Stimulated activated CD4-positive, alpha-beta T cell treated with anti-CD3 and anti-CD28 coated beads, Interleukin-2, amount 100 ng/mL, for 24 hours (primary cell): ENCODE measurements at regions not wholly inside any gene's neighbourhood (a gene's known extent, or its start where the extent isn't known, plus 50 kb on each side); places are given as distances from the start of the nearest gene placed in this dataset.
"Not testable (repeated sequence)": the region's sequence is repeated elsewhere in the genome, so short reads cannot be mapped to it uniquely, and the experiment has no call there.

ENCODE experiments used
- DNase-seq, 2 donors: peaks; one replicate each; pipeline ENCODE4 v3.0.0-alpha.2; 2020

DNA sequence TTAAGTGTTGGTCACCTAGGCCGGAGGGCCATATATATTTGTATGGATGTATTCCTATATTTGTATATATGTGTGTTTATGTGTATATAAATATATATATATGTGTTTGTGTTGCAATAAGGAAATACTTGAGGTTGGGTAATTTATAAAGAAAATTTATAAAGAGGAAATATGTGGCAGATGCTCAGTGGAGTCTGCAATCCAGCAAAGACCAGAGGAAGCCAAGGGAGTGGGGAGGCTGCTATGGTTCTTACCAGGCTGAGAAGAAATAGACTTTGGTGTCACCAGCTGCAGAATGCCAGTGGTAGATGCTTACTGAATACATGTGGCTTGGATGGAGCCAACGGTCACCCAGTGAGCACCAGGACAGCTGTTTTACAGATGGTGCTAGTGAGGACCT lies 97.4 kb upstream of the ELOVL5 start:
- DNase-seq = no peak

DNA sequence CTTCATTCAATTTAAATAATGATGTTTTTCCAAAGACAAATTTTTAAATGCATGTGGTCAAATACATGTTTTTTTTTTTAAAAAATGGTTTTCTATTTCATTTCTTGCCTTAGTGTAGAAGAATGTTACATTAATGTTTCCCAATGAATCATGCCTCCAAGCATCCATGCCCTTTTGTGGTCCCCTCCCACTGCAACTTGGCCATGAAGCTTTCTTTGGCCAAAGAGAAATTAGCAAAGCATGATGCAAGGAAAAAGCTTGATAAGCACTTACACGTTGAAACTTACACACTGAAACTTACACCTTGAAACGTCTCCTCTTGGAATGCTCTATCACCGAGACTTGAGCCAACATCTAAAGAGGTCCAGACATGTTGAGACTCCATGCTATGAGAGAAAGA lies 93.0 kb upstream of the ELOVL5 start:
- DNase-seq = no peak

DNA sequence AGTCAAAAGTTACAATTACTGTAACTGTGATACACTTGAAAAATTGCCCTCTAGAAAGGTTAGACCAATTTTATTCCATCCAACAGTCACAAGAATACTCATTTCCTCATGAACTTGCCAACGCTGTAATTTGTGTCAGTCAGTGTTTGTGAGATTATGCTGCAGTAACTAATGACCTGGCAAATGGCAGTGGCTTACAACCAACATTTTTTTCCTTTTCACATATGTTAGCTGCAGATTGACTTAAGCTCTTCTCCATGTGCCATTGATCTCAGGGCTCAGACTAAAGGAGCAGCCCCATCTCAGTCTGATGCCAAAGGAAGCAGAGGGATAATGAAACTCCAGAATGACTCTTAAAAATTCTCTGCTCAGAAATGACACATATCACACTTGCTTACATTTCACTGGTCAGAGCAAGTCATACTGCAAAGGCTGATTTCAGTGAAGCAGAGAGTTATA lies 92.3 kb upstream of the ELOVL5 start:
- no peak for DNase-seq

DNA sequence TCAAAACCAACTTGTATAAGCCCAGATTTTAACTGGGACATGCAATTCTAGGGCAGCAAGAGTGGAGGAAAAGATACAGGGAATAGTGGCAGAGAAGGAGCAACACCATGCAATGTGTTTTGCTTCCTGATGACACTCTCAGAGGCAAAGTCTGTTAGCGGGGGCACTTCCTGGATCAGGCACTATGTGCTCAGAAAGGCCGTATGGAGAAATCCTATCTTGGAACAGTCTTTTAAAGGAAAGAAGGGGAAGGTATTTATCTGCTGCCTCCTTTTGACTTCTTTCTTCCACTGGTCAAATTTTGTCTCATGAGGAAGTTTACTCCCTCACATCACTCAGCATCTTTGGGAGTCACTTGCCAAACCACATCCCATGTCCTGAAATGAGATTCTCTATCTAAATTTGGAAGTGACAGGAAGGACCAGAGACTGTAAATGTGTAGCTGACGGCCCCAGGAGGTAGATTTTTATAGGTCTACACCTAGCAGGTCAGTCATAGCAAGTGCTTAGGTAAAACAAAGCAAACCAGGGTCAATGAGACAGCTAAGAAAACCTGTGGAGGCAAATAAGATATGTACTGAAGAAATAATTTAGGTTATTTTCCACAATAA lies 91.7 kb upstream of the ELOVL5 start:
- DNase-seq = no peak

DNA sequence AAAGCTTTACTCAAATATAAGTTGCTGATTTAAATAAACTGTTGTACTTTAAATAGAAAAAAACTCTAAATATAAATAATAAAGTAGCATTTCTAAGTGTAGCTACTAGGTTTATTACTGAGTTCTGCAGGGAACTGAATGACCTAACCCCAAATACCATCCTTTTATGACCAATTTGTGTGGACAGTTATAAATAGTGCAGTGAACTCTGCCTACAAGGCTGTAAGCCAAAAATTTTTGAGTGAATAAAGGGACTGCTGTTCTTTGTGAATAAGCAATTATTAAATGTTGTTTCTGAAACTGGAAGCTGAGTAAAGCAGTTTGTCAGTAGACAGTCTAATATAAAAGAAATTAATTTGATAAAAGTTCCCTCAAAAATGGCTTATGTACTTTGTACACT lies 90.8 kb upstream of the ELOVL5 start:
- no peak for DNase-seq

DNA sequence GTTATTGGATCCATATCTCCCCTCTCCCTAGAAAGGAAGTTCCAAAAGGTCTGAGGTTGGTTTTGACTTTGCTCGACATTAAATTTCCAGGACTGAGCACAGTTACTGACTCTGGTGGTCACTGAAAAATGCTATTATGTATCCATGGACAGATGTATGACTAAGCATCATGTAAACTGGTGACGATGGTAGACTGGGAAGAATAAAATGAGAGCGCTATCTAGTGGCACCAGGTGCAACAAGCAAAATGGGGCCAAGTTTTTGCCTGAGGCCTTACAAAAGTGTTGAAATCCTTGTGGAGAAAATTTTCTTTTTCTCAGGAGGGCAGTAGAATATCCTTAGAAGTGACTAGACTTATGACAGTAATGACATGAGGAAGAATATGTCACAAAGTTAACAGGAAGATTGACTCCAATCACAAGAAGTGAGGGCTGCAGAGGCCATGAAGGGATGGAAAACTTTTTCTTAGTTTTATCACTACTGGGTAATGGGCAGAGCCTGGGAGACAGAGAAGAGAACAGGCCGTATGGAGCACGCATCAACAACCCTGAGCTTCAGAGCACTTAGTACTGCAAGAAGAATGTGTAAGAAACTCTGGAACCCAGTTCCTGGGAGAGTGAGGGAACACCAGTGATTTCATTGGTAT lies 88.9 kb upstream of the ELOVL5 start:
- DNase-seq = peak; percentile 11 to 21

DNA sequence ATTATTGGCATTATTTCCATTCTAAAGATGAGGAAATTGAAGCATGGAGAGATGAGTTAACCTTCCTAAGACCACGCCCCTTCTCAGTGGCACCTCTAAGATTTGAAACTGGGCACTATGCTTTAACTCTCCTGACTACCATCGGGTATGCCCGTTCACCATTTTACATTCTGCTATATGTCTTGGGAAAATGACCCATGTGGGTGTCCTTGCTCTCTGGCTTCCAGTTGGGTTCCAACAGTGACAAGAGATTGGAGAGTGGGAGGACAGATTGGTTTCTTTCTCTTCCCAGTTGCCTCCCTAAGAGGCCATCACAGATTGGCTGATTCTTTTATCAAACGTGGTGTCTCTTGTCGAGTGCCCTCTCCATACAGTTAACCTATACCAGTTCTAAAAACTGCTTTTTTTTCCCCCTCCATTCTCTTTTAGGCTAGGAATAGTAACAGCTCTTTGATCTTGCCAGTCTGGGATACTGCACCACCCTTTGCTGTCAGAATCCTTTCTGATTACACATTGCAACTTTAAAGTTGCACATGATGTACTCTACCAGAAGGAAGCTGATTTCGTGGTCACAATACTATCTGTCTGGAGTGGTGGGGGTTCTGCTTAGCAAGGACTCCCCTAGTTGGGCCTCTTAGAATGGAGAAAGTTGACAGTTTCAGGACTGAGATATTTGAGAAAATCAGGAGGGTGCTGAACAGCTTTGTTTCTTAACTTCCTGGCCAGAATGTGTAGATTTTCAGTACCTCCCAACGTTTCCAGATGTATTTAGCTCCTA lies 88.0 kb upstream of the ELOVL5 start:
- DNase-seq = no peak

DNA sequence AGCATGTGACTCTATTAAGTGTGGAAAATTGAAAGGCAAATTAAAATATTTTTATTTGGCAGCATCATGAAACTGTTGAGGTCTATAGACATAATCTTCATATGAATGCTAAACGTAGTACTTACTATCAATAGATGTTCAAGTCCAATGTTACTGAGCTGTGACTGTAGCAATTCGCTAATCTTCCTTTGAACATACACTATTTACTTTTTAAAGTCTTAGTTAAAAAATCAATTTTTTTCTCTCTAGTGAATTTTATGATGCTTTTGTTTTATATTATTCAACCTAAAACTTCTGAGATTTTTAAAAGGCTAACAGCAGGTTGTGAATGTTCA lies 85.2 kb upstream of the ELOVL5 start:
- DNase-seq = no peak

DNA sequence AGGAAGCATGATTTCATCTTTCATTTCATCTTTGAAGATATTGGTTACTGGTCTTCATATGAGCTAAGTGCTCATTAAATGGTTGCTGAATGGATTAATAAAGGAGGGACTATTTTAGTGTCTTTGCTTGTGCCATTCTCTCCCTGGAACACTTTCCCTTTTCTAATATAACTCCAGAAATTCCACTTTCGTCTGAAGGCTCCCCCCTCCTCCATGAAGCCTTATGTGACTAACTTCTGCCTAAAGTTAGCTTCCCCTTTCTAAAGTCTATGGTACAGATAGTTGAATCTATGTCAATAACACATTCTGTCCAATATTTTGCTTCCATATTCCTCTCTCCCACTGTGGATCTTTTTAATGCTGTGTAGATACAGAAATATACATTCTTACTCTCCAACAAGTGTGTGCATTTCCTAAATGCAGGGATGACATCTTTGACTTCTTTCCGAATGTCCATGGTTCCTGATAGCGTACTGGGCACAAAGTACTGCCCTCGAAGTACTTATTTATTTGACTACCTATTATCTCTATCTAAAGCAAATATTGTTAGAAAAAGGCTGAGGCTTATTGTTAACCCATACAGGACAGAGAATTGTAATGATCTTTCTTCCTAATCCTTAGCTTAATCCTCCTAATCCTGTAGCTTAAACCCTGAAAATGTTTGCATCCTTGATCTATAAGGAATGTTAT lies 84.7 kb upstream of the ELOVL5 start:
- DNase-seq = no peak

DNA sequence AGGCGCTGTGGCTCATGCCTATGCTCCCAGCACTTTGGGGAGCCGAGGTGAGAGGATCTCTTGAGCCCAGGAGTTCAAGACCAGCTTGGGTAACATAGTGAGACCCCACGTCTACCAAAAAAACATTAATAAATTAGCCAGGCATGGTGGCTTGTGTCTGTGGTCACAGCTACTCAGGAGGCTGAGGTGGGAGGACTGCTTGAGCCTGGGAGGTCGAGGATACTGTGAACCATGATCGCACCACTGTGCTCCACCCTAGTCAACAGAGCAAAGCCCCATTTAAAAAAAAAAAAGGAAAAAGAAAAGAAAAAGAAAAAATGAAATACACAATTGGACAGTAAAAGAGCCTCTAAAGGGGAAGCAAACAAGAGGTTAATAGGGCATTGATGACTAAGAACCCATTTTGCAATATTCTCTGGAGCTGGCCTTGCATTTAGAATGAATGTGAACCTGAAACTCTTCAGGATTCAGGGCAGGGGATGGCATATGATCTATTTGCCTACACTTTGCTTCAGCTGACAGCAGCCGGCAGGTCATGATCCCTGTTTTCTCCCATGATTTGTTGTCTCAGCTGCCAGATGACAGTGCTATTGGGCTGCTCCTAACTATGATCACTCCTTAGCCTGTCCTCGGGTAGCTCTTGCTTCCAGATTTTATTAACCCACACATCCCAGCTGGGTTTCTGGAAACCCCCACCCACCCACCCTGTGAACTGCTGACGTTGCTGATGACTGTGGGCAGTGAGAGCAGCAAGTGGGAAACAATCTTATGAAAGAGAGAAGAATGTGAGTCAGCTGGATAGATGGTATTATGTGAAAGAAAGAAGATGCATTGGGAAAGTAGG lies 83.8 kb upstream of the ELOVL5 start:
- no peak for DNase-seq

DNA sequence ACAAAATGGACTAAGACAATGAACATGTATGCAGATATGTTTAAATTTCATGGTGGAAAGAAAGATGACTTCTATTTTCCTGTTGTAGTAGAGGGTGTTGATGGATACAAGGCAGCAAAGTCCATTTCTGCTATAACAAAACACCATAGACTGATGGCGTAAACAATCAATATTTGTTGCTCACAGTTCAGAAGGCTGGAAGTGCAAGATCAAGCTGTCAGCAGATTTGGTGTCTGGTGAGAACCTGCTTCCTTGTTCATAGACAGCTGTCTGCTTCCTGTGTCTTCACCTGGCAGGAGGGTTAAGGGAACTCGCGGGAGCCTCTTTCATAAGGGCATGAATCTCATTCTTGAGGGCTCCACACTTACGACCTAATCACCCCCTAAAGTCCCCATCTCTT lies 83.0 kb upstream of the ELOVL5 start:
- no peak for DNase-seq

DNA sequence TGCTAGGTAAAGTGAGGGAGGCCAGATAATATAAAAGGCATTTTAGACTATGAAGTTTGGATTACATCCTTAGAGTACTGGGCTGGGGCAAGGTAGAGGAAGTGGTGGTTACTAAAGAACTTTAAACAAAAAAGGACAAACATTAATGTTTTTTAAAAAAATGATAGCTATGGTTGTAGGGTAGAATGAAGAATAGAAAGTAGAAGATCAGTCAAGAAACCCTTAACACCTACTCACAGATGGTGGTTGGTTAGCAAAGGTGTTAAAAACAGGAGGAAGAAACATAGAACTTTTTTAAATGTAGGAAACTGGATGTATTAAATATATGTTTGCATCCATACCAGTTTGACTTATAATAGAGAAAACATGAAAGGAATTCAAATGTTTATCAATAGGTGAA lies 80.7 kb upstream of the ELOVL5 start:
- no peak for DNase-seq

DNA sequence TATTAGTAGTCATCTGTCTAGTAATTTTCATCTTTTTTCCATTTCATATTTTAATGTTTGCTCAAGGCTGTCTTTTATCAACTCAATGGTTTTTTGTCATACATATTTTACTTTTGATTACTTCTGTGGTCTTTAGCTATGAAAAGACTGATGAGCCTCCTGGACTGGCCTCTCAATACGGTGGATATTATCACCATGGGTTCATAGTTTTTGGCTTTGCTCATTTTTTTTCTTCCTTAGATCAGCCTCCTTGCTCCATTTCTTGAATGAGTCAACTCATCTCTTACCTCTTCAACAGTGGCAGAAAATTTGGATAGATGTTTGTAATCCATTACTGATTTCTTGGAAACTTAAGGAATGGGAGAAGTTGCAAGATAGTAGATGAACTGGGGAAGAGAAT lies 80.1 kb upstream of the ELOVL5 start:
- no peak for DNase-seq

DNA sequence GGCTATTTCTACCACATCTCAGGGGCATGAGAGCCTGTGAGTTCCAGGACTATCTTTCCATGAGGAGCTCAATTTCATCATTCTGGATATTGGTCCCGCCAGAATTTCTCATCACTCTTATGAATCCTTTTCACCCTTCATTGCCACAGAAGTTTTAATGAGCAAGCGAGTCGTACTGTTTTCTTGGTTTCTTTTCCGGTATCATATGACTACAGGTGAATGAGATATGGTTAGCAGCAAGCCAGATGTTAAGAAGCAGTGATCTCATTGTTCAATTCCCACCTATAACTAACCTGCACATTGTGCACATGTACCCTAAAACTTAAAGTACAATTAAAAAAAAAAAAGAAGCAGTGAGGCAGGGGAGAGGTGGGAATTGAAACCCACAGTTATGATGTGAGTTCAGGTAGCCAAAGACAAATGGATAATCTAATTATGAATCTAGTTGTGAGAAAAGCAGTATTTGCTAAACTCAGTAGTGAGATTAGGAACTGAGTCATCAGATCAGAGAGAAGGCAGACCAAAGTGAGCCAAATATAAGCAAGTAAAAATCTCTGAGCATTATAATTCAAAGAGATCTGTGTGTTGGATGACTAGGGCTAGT lies 78.0 kb upstream of the ELOVL5 start:
- no peak for DNase-seq

DNA sequence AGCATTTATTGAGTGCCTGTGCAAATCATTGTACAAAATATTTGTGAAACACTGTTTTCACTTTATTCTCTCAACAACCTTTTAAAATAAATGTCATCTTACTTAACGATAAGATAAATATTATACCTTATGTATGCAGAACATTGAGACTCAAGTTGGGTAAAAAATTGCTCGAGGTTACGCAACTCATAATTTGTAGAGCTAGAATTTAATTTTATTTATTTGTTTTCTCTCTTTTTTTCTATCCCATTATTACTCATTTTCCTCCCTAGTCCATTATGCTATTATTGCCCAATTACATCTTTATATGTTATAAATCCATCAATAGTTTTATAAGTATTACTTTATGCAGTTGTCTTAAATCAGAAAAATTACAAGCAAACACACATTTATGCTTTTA lies 77.4 kb upstream of the ELOVL5 start:
- no peak for DNase-seq

DNA sequence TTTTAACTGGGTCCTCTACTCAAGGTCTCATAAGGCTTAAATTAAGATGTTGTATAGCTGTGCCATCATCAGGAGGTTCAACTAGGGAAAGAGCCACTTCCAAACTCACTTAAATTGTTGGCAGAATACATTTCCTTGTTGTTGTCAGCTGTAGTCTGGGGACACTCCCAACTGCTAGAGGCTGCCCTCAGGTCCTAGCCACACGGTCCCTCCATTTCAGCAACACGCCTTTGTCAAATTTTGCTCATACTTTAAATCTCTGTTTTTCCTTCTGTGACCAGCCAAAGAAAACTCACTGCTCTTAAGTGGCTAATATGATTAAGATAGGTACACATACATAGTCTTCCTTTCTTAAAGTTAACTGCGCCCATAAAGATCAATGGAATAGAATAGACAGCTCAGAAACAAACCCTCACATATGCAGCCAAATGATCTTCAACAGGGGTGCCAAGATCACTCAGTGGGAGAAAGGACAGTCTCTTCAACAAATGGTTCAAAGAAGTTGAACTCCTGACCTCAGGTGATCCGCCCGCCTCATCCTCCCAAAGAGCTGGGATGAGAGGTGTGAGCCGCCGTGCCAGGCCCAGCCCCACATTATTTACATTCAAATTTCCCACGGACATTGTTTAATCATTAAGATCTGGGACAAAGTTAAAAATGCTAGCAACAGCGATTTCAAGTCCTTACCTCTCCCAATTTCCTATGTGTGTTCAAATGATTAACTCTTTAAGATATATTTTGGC lies 76.4 kb upstream of the ELOVL5 start:
- no peak for DNase-seq

DNA sequence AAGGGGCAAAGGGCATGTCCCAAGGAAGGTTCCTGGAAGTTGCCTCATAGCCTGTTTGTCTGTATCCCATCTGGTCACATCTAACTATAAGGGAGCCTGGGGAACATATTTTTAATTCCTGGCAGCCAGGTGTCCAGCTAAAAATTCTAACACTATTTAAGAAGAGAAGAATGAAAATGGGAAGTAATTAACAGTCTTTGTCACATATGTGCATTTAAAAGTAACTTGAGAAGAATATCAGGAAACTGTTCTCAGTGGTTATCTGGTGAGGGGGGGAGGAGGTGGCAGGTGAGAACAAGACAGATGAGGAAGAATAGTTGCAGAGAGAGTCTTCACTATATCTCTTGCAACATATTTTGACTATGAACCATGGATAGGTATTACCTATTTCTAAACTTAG lies 75.5 kb upstream of the ELOVL5 start:
- DNase-seq = no peak

DNA sequence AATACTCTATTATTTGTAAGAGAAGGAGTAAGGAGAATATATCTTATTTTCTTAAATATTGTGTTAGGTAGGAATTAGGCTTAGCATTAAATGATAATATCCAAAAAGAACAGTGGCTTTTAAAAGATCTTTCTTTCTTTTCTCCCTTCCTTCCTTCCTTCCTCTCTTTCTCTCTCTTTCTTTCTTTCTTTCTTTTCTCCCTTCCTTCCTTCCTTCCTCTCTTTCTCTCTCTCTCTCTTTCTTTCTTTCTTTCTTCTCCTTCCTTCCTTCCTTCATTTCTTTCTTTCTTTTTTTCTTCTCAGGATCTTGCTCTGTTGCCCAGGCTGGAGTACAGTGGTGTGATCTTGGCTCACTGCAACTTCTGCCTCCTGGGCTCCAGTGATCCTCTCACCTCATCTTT lies 74.8 kb upstream of the ELOVL5 start:
- DNase-seq = not testable (repeated sequence)

DNA sequence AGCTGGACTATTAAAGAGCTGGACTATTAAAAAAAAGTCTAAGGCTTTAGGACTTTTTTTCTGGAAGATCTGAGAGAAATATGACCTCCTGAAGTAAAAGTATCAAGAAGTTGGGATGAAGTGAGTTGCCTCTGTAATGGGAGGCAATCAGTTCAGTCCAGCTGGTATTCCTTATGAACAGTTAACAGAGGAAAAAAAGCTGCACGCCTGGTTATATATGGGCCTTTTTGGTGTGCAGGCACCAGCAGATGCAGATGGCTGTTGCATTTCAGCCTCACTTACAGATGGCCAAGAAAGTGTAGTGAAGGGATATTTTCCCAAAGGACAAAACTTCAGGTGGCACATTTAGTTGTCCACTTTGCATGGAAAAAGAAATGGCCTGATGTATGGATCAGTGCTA lies 70.3 kb upstream of the ELOVL5 start:
- DNase-seq = no peak

DNA sequence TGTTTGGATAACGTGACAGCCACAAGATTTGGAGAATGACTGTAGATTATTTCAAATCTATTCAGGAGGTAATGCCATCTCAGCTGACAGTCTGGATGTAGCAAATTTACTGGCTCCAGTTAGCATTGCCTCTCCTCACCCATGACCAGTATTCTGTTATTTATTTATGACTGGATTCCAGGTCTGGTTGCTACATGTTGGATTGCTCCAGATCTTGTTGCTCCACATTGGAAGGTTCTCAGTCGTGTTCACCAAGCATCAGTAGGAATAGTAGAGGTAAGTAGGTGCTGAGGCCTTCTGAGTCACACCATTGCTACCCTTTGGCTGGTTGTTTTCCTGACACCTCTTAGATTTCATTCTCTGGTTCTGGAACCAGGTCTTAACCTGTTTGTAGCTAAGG lies 69.5 kb upstream of the ELOVL5 start:
- DNase-seq = no peak

DNA sequence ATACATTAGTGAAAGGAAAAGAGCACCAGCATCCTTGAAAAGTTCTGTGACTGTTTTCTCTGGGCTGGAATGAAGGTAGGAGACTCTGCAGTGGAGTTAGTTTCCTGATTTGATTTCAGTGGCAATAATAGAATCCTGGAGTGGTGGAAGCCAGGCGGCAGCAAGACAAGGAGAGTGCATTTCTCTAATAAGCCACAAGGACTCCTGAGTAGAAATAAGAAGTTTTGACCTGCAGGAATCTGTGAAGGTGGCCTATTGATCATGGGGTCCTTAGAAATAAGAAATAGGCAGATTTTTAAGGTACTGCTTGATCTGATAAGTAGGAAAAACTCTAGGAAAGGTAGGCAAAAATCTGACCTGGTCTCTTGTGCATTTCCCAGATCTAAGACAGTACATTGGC lies 68.4 kb upstream of the ELOVL5 start:
- DNase-seq = no peak

DNA sequence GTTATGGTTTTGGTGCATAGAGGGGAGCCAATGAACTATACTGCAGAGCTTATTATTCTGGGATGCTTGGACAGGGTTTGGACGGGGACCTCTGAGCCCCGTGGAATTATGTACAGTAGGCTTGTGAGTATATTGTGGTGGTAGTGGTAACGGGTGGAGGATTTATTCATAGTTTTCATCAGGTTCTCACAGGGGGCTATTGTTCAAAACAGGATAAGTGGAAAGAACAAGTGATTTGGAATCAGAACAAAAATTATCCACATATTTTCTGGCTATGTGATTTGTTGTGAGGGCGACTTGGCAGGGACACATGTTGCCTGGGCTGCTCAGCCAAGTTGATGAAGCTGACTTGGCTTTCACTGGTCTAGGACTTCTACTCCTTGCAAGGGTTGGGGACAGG lies 64.6 kb upstream of the ELOVL5 start:
- DNase-seq = no peak
